H1 (cell line): ENCODE measurements at regions not wholly inside any gene's neighbourhood (a gene's known extent, or its start where the extent isn't known, plus 50 kb on each side); places are given as distances from the start of the nearest gene placed in this dataset.

Experiments used
- CTCF ChIA-PET: fragments of 300-600 bp; sonication (Branson Sonifier 250); formaldehyde crosslinking; loops from one replicate; lab custom pipeline; 2021; ENCODE audit not compliant: partially characterized antibody; lab: Charles Lee
- POLR2A ChIA-PET: fragments of 300-600 bp; sonication (Branson Sonifier 250); formaldehyde crosslinking; loops from one replicate; lab custom pipeline; 2021; ENCODE audit warnings: inconsistent platforms; ENCODE audit not compliant: partially characterized antibody; lab: Charles Lee
- DNase-seq, 2 experiments: peaks; one replicate each; pipeline versions ENCODE4 v3.0.0 to v3.0.0-alpha.2; 2010 to 2022; ENCODE audit warnings: low spot score in 2 of 2, low read depth in 1 of 2, mixed read lengths in 1 of 2
- FAIRE-seq: peaks from 2 replicates; lab custom pipeline; 2011; peaks lifted over from hg19 to GRCh38; lab: Jason Lieb, UNC
- H2AFZ ChIP-seq: 2 replicates; pipeline ENCODE4 v1.8.1; 2012; ENCODE audit warnings: low read length, inconsistent platforms
- H2AK5ac ChIP-seq: 2 replicates; pipeline ENCODE4 v1.6.1; 2013; ENCODE audit warnings: low read depth, low read length
- H2BK120ac ChIP-seq: replicated peaks from 2 replicates; pipeline ENCODE3; 2013; ENCODE audit warnings: low read depth, low read length, inconsistent platforms
- H2BK12ac ChIP-seq: 2 replicates; pipeline ENCODE4 v1.6.1; 2013; ENCODE audit warnings: low read depth, low read length
- H2BK15ac ChIP-seq: 2 replicates; pipeline ENCODE4 v1.6.1; 2013; ENCODE audit warnings: low read length
- H2BK20ac ChIP-seq: 2 replicates; pipeline ENCODE4 v1.6.1; 2013; ENCODE audit warnings: low read length
- H2BK5ac ChIP-seq: 2 replicates; pipeline ENCODE4 v1.6.1; 2013; ENCODE audit warnings: low read depth, low read length
- H3K14ac ChIP-seq: 2 replicates; pipeline ENCODE4 v1.6.1; 2013; ENCODE audit warnings: inconsistent platforms; ENCODE audit not compliant: insufficient read length
- H3K18ac ChIP-seq: 2 replicates; pipeline ENCODE4 v1.6.1; 2013; ENCODE audit warnings: low read length; ENCODE audit errors: extremely low read depth
- H3K23ac ChIP-seq: 2 replicates; pipeline ENCODE4 v1.6.1; 2013; ENCODE audit warnings: inconsistent platforms; ENCODE audit not compliant: insufficient read length
- H3K23me2 ChIP-seq: 2 replicates; pipeline ENCODE4 v1.6.1; 2013; ENCODE audit warnings: low read depth, low read length
- H3K27ac ChIP-seq: 2 replicates; pipeline ENCODE4 v1.6.1; 2011; ENCODE audit warnings: low read depth, low read length, inconsistent platforms
- H3K27me3 ChIP-seq, 4 experiments: replicated peaks in 1 of 4; 1 replicate in 1 of 4; 2 replicates in 3 of 4; pipeline versions ENCODE4 v1.6.1 to v1.8.1; 2011 to 2013; ENCODE audit warnings: low read length in 3 of 4, mild to moderate bottlenecking in 3 of 4, inconsistent platforms in 2 of 4, mixed read lengths in 2 of 4, moderate library complexity in 1 of 4; ENCODE audit not compliant: control insufficient read depth in 3 of 4, insufficient read depth in 3 of 4; ENCODE audit errors: extremely low read depth in 1 of 4
- H3K36me3 ChIP-seq, 4 experiments: 2 replicates each; pipeline versions ENCODE4 v1.6.1 to v1.8.1; 2011 to 2013; ENCODE audit warnings: mild to moderate bottlenecking in 4 of 4, low read length in 3 of 4, moderate library complexity in 2 of 4, control low read depth in 1 of 4, inconsistent platforms in 1 of 4; ENCODE audit not compliant: insufficient read depth in 4 of 4, control insufficient read depth in 2 of 4
- H3K4ac ChIP-seq: replicated peaks from 2 replicates; pipeline ENCODE3; 2013; ENCODE audit warnings: low read length, low read depth, mixed read lengths, inconsistent platforms; ENCODE audit not compliant: insufficient read length
- H3K4me1 ChIP-seq, 4 experiments: replicated peaks in 1 of 4; 1 replicate in 1 of 4; 2 replicates in 3 of 4; pipeline versions ENCODE4 v1.6.1 to v1.8.1; 2011 to 2013; ENCODE audit warnings: low read length in 3 of 4, inconsistent platforms in 2 of 4, mixed read lengths in 1 of 4; ENCODE audit not compliant: insufficient read depth in 4 of 4, control insufficient read depth in 3 of 4
- H3K4me2 ChIP-seq, 2 experiments: 2 replicates each; pipeline versions ENCODE4 v1.6.1 to v1.8.1; 2011 to 2013; ENCODE audit warnings: low read depth in 2 of 2, low read length in 2 of 2, control low read depth in 1 of 2, inconsistent platforms in 1 of 2, mild to moderate bottlenecking in 1 of 2; ENCODE audit not compliant: insufficient read depth in 1 of 2
- H3K4me3 ChIP-seq, 4 experiments: fragments of 200-600, 300-600 bp in 1 of 4; sonication (generic), shearing (Covaris generic), sonication (Bioruptor Twin) in 1 of 4; 2 replicates each; pipeline versions ENCODE4 v1.5.1 to v1.8.1; 2011 to 2016; ENCODE audit warnings: low read length in 4 of 4, low read depth in 3 of 4, control low read depth in 2 of 4, inconsistent platforms in 2 of 4, mild to moderate bottlenecking in 2 of 4, mixed read lengths in 1 of 4, moderate library complexity in 1 of 4; ENCODE audit not compliant: insufficient read depth in 2 of 4; ENCODE audit errors: extremely low read depth in 1 of 4
- H3K56ac ChIP-seq: replicated peaks from 2 replicates; pipeline ENCODE3; 2013; ENCODE audit warnings: low read depth, mild to moderate bottlenecking, mixed read lengths, low read length, inconsistent platforms; ENCODE audit not compliant: insufficient read length
- H3K79me1 ChIP-seq: 2 replicates; pipeline ENCODE4 v1.6.1; 2013; ENCODE audit warnings: low read depth, low read length, control low read depth
- H3K79me2 ChIP-seq, 2 experiments: 2 replicates each; pipeline versions ENCODE4 v1.6.1 to v1.8.1; 2012 to 2013; ENCODE audit warnings: low read length in 2 of 2, mild to moderate bottlenecking in 2 of 2, inconsistent platforms in 1 of 2; ENCODE audit not compliant: insufficient read depth in 2 of 2, control insufficient read depth in 1 of 2
- H3K9ac ChIP-seq, 4 experiments: replicated peaks in 1 of 4; 1 replicate in 1 of 4; 2 replicates in 3 of 4; pipeline versions ENCODE4 v1.6.1 to v1.8.1; 2011 to 2013; ENCODE audit warnings: low read depth in 3 of 4, low read length in 3 of 4, control low read depth in 2 of 4, mild to moderate bottlenecking in 2 of 4, moderate library complexity in 2 of 4, inconsistent platforms in 1 of 4; ENCODE audit errors: extremely low read depth in 1 of 4
- H3K9me3 ChIP-seq, 2 experiments: 2 replicates each; pipeline versions ENCODE4 v1.6.1 to v1.8.1; 2012 to 2013; ENCODE audit warnings: mild to moderate bottlenecking in 2 of 2, moderate library complexity in 2 of 2, control low read depth in 1 of 2, inconsistent platforms in 1 of 2, low read depth in 1 of 2, low read length in 1 of 2, mixed read lengths in 1 of 2; ENCODE audit not compliant: insufficient read depth in 2 of 2
- H4K20me1 ChIP-seq, 2 experiments: replicated peaks in 1 of 2; 2 replicates each; pipeline versions ENCODE3 to v1.8.1; 2011 to 2013; ENCODE audit warnings: inconsistent platforms in 2 of 2, low read length in 2 of 2, mild to moderate bottlenecking in 1 of 2; ENCODE audit not compliant: insufficient read depth in 2 of 2, control insufficient read depth in 1 of 2
- H4K5ac ChIP-seq: 2 replicates; pipeline ENCODE4 v1.6.1; 2013; ENCODE audit warnings: low read length, low read depth, mixed read lengths, inconsistent platforms; ENCODE audit not compliant: insufficient read length
- H4K8ac ChIP-seq: 2 replicates; pipeline ENCODE4 v1.8.0; 2013; ENCODE audit warnings: mild to moderate bottlenecking, moderate library complexity, low read length, inconsistent platforms; ENCODE audit not compliant: insufficient read depth; ENCODE audit errors: extremely low read depth
- H4K91ac ChIP-seq: replicated peaks from 2 replicates; pipeline ENCODE3; 2013; ENCODE audit warnings: low read length, mixed read lengths, inconsistent platforms; ENCODE audit not compliant: insufficient read length
- BRCA1 ChIP-seq: IDR thresholded peaks from 2 replicates; pipeline ENCODE4 v1.6.1; 2012; ENCODE audit warnings: low read depth, low read length, improper control_type of control experiment
- GTF2F1 ChIP-seq: IDR thresholded peaks from 2 replicates; pipeline ENCODE4 v1.6.1; 2012; ENCODE audit warnings: low read depth, low read length, improper control_type of control experiment, borderline replicate concordance
- NRF1 ChIP-seq: IDR thresholded peaks from 2 replicates; pipeline ENCODE4 v1.6.1; 2011; ENCODE audit warnings: mild to moderate bottlenecking, low read depth, low read length, improper control_type of control experiment
- RAD21 ChIP-seq, 2 experiments: IDR thresholded peaks in 1 of 2; conservative IDR thresholded peaks in 1 of 2; 2 replicates each; pipeline ENCODE4 v1.6.1; 2011; ENCODE audit warnings: low read depth in 2 of 2, low read length in 2 of 2, improper control_type of control experiment in 1 of 2, inconsistent platforms in 1 of 2, mild to moderate bottlenecking in 1 of 2, moderate library complexity in 1 of 2
- WGBS, 2 experiments: shearing (Covaris generic) in 1 of 2; methylation state at CpG; one replicate each; pipeline versions ENCODE4 v1.1.6 to v1.1.7; 2013 to 2015; ENCODE audit warnings: low lambda C conversion rate in 2 of 2, mixed read lengths in 2 of 2, inconsistent platforms in 1 of 2, low coverage in 1 of 2, missing lambda C conversion rate in 1 of 2; ENCODE audit not compliant: insufficient replicate concordance in 2 of 2, insufficient coverage in 1 of 2, insufficient read length in 1 of 2; ENCODE audit errors: extremely low coverage in 1 of 2, missing lambda C conversion rate in 1 of 2; 5-methylcytosine and 5-hydroxymethylcytosine counted together

DNA sequence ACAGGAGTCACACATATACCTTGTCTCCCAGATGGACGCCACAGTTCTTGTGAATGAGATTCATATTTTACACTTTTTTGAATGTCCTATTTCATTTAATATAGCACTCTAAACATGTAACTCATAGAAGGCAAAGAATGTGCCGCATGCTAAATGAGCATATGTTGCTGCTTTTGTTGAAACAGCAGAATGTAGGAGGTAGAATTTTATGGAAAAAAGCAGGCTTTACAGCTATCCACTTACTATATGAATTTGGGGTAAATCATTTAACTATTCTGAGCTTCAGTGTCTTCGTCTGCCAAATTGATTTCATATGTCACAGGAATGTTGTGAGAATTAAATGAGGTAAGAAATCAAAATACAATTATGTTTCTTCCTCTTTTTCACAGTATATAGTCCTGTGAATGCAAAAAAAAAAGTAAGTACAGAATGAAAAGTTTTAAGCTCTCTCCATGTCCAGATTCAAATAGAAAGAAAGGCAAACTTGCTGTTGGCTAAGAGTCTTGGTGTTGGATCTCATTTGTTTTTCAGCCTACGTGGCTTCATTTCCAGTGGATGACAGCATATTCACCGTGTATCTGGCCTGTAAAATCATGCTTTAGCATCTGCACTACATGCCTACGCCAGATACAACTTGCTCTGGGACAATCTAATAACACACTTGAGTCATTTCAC, 154.7 kb upstream of the CNTNAP5 start:
- Histone ChIP-seq H3K36me3 (no peaks in the 10 kb centered on the region), H2BK15ac (no peak overlapping the region), H3K27me3 (no peaks in the 10 kb centered on the region), H3K4ac (no peak overlapping the region), H2BK12ac (no peak overlapping the region), H3K56ac (no peak overlapping the region), H3K79me1 (no peaks in the 10 kb centered on the region), H3K14ac (no peak overlapping the region), H3K4me3 (no peak overlapping the region), H2BK20ac (no peak overlapping the region), H2BK5ac (no peak overlapping the region), H4K8ac (no peak overlapping the region), H2BK120ac (no peak overlapping the region), H2AFZ (0 out of 2 replicates have a peak overlapping the region, but pooled peaks have one; percentile 50), H4K20me1 (no peaks in the 10 kb centered on the region), H4K91ac (no peak overlapping the region), H3K9ac (no peak overlapping the region), H2AK5ac (no peak overlapping the region), H3K27ac (no peak overlapping the region), H3K4me2 (no peak overlapping the region), H3K23ac (no peak overlapping the region), H3K79me2 (no peaks in the 10 kb centered on the region), H3K4me1 (no peaks in the 10 kb centered on the region), H3K9me3 (0 out of 4 replicates have a peak, but pooled peaks cover 0 to 4% of the 10 kb centered on the region in 2 experiments), H3K23me2 (no peaks in the 10 kb centered on the region), H4K5ac (no peak overlapping the region), H3K18ac (no peak overlapping the region)
- FAIRE-seq, result no peak
- ChIA-PET CTCF (interaction anchor here (0.6 to 0.7 kb wide), 2 partner anchors 23 to 1178 kb away, joined by 3 read pairs; no protein-coding TSS in a partner anchor), POLR2A (no interaction called here)
- TF ChIP-seq NRF1, result no peak
- no peak for TF ChIP-seq GTF2F1
- no peak for TF ChIP-seq RAD21 (IDR thresholded peaks at IDR 0.05 in 1 of 2, conservative IDR thresholded peaks at IDR 0.05 in 1 of 2; ENCODE audit: low read depth in 2 of 2, low read length in 2 of 2)
- no peak for TF ChIP-seq BRCA1
- 93% methylated on average over 6 of the region's 6 CpGs; no CpG with 5 or more reads in 1 of the 2 experiments for WGBS, 2 experiments
- DNase-seq, result no peak
